Panc1 (cell line): ENCODE measurements at regions not wholly inside any gene's neighbourhood (a gene's known extent, or its start where the extent isn't known, plus 50 kb on each side); places are given as distances from the start of the nearest gene placed in this dataset.
A peak's percentile ranks its signal among the peaks of the same experiment; 100 is the strongest.

Experiments
- ATAC-seq: fragments of 200-7000 bp; cut with Tn5 transposase; 2 replicates; pipeline ENCODE4 v1.9.1; 2020; ENCODE audit warnings: mild to moderate bottlenecking, moderate library complexity
- BruUV-seq: library from RNA; stranded (reverse); fragments of 400-500 nt; replicated peaks from 2 replicates; lab custom pipeline; 2021; lab: Mats Ljungman, UMichigan
- CTCF ChIA-PET: fragments of 300-600 bp; sonication (Branson Sonifier 250); formaldehyde crosslinking; loops from one replicate; lab custom pipeline; 2022; ENCODE audit warnings: antibody characterized with exemption; lab: Charles Lee
- POLR2A ChIA-PET: fragments of 300-600 bp; sonication (Branson Sonifier 250); formaldehyde crosslinking; loops from one replicate; lab custom pipeline; 2022; ENCODE audit warnings: antibody characterized with exemption; lab: Charles Lee
- DNase-seq: peaks from one replicate; pipeline ENCODE4 v3.0.0-alpha.2; 2010; ENCODE audit warnings: low read depth, low spot score
- H3K27ac ChIP-seq: 2 replicates; pipeline ENCODE4 v1.5.1; 2011; ENCODE audit warnings: mild to moderate bottlenecking, low read length, inconsistent platforms
- H3K27me3 ChIP-seq: fragments of 200-500 bp; sonication (Bioruptor generic); 2 replicates; pipeline ENCODE4 v1.6.0; 2014; ENCODE audit warnings: low read length, inconsistent platforms; ENCODE audit not compliant: control insufficient read depth, insufficient read depth
- H3K36me3 ChIP-seq: fragments of 200-500 bp; sonication (Bioruptor generic); 2 replicates; pipeline ENCODE4 v1.5.1; 2014; ENCODE audit warnings: inconsistent platforms, mild to moderate bottlenecking, low read length, moderate library complexity; ENCODE audit not compliant: control insufficient read depth, insufficient read depth
- H3K4me1 ChIP-seq: 2 replicates; pipeline ENCODE4 v1.5.1; 2011; ENCODE audit warnings: inconsistent platforms, mild to moderate bottlenecking, low read length, moderate library complexity; ENCODE audit not compliant: control insufficient read depth, insufficient read depth
- H3K4me3 ChIP-seq, 2 experiments: 2 replicates each; pipeline ENCODE4 v1.5.1; 2011 to 2012; ENCODE audit warnings: low read depth in 2 of 2, low read length in 2 of 2, mild to moderate bottlenecking in 2 of 2, inconsistent platforms in 1 of 2, moderate library complexity in 1 of 2
- H3K9me3 ChIP-seq: fragments of 200-500 bp; sonication (Bioruptor generic); 2 replicates; pipeline ENCODE4 v1.5.1; 2014; ENCODE audit warnings: low read depth, mild to moderate bottlenecking, inconsistent platforms, low read length, moderate library complexity; ENCODE audit not compliant: control insufficient read depth, insufficient read depth
- CTCF ChIP-seq: fragments of 450-650 bp; IDR thresholded peaks from 2 replicates; pipeline ENCODE4 v1.5.1; 2017; ENCODE audit warnings: mild to moderate bottlenecking
- POLR2AphosphoS5 ChIP-seq: IDR thresholded peaks from 2 replicates; pipeline ENCODE4 v1.6.1; 2012; ENCODE audit warnings: mild to moderate bottlenecking, low read depth, low read length, moderate library complexity
- REST ChIP-seq, 2 experiments: IDR thresholded peaks; 2 replicates each; pipeline ENCODE4 v1.6.1; 2011 to 2012; ENCODE audit warnings: low read depth in 2 of 2, control low read depth in 1 of 2, low read length in 1 of 2, mild to moderate bottlenecking in 1 of 2, moderate library complexity in 1 of 2; ENCODE audit not compliant: insufficient read depth in 1 of 2
- SIN3A ChIP-seq: IDR thresholded peaks from 2 replicates; pipeline ENCODE4 v1.6.1; 2012; ENCODE audit warnings: low read depth, mild to moderate bottlenecking, low read length, moderate library complexity, borderline replicate concordance; ENCODE audit not compliant: insufficient read depth
- TCF7L2 ChIP-seq: IDR thresholded peaks from 2 replicates; pipeline ENCODE4 v1.6.1; 2011; ENCODE audit warnings: mild to moderate bottlenecking, low read depth, low read length, inconsistent platforms
- in situ Hi-C: cut with HindIII; loops from 2 replicates; pipeline ENCODE4 v1.10.0; 2016; ENCODE audit warnings: low sequenced_read_pairs, low pct_unique_long_range_greater_than_20kb
- intact Hi-C: fragments of 100-400 bp; cut with micrococcal nuclease; formaldehyde crosslinking; loops from one replicate; pipeline ENCODE4 v1.10.0; 2022; ENCODE audit not compliant: unreplicated experiment

- no peaks in the 10 kb centered on the region for H3K4me1 ChIP-seq
- POLR2A ChIA-PET: no interaction called here
- H3K27ac ChIP-seq: no peak overlapping the region
- H3K36me3 ChIP-seq: no peaks in the 10 kb centered on the region
- no TSS peak for BruUV-seq
- H3K27me3 ChIP-seq: no peaks in the 10 kb centered on the region
- no peak for TF ChIP-seq POLR2AphosphoS5
- no peak for TF ChIP-seq TCF7L2
- H3K4me3 ChIP-seq: no peak overlapping the region
- no peaks in the 10 kb centered on the region for H3K9me3 ChIP-seq
- intact Hi-C loops (no loop called here), in situ Hi-C loops (no loop called here)
- ATAC-seq (peak; percentile 97), DNase-seq (no peak)
- CTCF ChIA-PET: no interaction called here
Measured at GRCh38 chrX:39953879-39954278, 143.9 kb downstream of the BCOR start.

GRCh38 chrX:39954851-39955250, 142.9 kb downstream of the BCOR start:
- in situ Hi-C loops: no loop called here
- H3K36me3 ChIP-seq: no peaks in the 10 kb centered on the region
- no peaks in the 10 kb centered on the region for H3K9me3 ChIP-seq
- no peak overlapping the region for H3K27ac ChIP-seq
- DNase-seq (no peak), ATAC-seq (no peak)
- no TSS peak for BruUV-seq
- no peaks in the 10 kb centered on the region for H3K4me1 ChIP-seq
- CTCF ChIA-PET: no interaction called here
- no peaks in the 10 kb centered on the region for H3K27me3 ChIP-seq
- POLR2A ChIA-PET: no interaction called here
- no peak for TF ChIP-seq SIN3A
- no peak for TF ChIP-seq CTCF
- no peak for TF ChIP-seq POLR2AphosphoS5
- no peak for TF ChIP-seq REST (IDR thresholded peaks at IDR 0.05; ENCODE audit: insufficient read depth in 1 of 2, low read depth in 2 of 2, low read length in 1 of 2)
- TF ChIP-seq TCF7L2: no peak
- intact Hi-C loops: no loop called here
- no peak overlapping the region for H3K4me3 ChIP-seq

- ATAC-seq: no peak
- POLR2A ChIA-PET: no interaction called here
- in situ Hi-C loops: no loop called here
- Histone ChIP-seq H3K4me1 (no peaks in the 10 kb centered on the region), H3K27ac (no peak overlapping the region), H3K4me3 (no peak overlapping the region), H3K36me3 (no peaks in the 10 kb centered on the region), H3K27me3 (no peaks in the 10 kb centered on the region), H3K9me3 (no peaks in the 10 kb centered on the region)
- CTCF ChIA-PET: no interaction called here
- DNase-seq: no peak
- no TSS peak for BruUV-seq
- intact Hi-C loops: no loop called here
- no peak for TF ChIP-seq CTCF
- TF ChIP-seq REST (IDR thresholded peaks at IDR 0.05; ENCODE audit: insufficient read depth in 1 of 2, low read depth in 2 of 2, low read length in 1 of 2): no peak
- TF ChIP-seq TCF7L2: no peak
- no peak for TF ChIP-seq SIN3A
- TF ChIP-seq POLR2AphosphoS5: no peak
Measured at GRCh38 chrX:39955625-39956024, 142.1 kb downstream of the BCOR start.
